Osteoblast (primary cell): ENCODE measurements at regions not wholly inside any gene's neighbourhood (a gene's known extent, or its start where the extent isn't known, plus 50 kb on each side); places are given as distances from the start of the nearest gene placed in this dataset.

Source experiments
- DNase-seq: peaks from one replicate; pipeline ENCODE4 v3.0.0; 2011; ENCODE audit warnings: low spot score, mixed read lengths; ENCODE audit not compliant: insufficient read length; ENCODE audit errors: missing footprints
- H2AFZ ChIP-seq: 2 replicates; pipeline ENCODE4 v1.6.0; 2011; ENCODE audit warnings: mild to moderate bottlenecking, low read length
- H3K27ac ChIP-seq: 2 replicates; pipeline ENCODE4 v1.5.1; 2011; ENCODE audit warnings: mild to moderate bottlenecking, low read depth, low read length, moderate library complexity
- H3K27me3 ChIP-seq: 2 replicates; pipeline ENCODE4 v1.6.0; 2012; ENCODE audit warnings: mild to moderate bottlenecking, control low read depth, inconsistent platforms, low read length, moderate library complexity; ENCODE audit not compliant: insufficient read depth
- H3K36me3 ChIP-seq: 2 replicates; pipeline ENCODE4 v1.5.1; 2011; ENCODE audit warnings: mild to moderate bottlenecking, low read length, control low read depth, moderate library complexity; ENCODE audit not compliant: insufficient read depth
- H3K4me1 ChIP-seq: 2 replicates; pipeline ENCODE4 v1.5.1; 2011; ENCODE audit warnings: mild to moderate bottlenecking, low read length, control low read depth, moderate library complexity; ENCODE audit not compliant: insufficient read depth
- H3K4me2 ChIP-seq: 2 replicates; pipeline ENCODE4 v1.6.0; 2011; ENCODE audit warnings: mild to moderate bottlenecking, low read length; ENCODE audit not compliant: insufficient read depth
- H3K4me3 ChIP-seq: fragments of 200-600 bp; sonication (generic); 3 replicates; pipeline ENCODE4 v1.5.1; 2012; ENCODE audit warnings: mild to moderate bottlenecking, low read length, inconsistent platforms; ENCODE audit not compliant: insufficient read depth
- H3K79me2 ChIP-seq: 2 replicates; pipeline ENCODE4 v1.6.0; 2012; ENCODE audit warnings: mild to moderate bottlenecking, low read length, control low read depth, inconsistent platforms; ENCODE audit not compliant: insufficient read depth
- H3K9me3 ChIP-seq: 2 replicates; pipeline ENCODE4 v1.5.1; 2011; ENCODE audit warnings: low read depth, low read length, control low read depth
- H4K20me1 ChIP-seq: 2 replicates; pipeline ENCODE4 v1.6.0; 2012; ENCODE audit warnings: mild to moderate bottlenecking, low read length, control low read depth; ENCODE audit not compliant: insufficient read depth
- TF ChIP-seq, protein P1 (sequence below): IDR thresholded peaks from 2 replicates; pipeline ENCODE4 v1.5.1; 2011; ENCODE audit warnings: mild to moderate bottlenecking, low read depth, low read length, moderate library complexity; ENCODE audit errors: extremely low read depth

DNA sequence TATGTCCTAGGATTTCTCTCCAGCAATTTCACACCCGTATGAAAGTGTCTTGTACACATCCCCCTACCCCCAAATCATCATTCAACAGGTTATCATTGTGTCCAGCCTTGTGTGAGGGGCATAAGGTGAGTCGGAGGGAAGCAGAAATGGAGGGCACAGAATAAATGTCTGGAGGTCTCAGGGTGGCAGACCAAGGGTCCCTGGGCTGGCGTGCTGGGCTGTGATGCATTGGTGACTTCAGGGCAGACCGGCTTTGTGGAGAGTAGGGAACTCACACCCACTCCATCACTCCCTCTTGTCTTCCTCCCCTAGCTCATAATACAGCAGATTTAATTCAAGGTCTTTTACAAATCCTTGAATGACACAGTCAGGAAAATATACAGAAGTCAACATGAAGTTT, 191.7 kb upstream of the PMEPA1 start:
- Histone ChIP-seq H4K20me1 (no peaks in the 10 kb centered on the region), H3K27ac (no peak overlapping the region), H3K4me3 (no peak overlapping the region), H2AFZ (no peak overlapping the region), H3K9me3 (no peaks in the 10 kb centered on the region), H3K79me2 (no peaks in the 10 kb centered on the region), H3K4me1 (peaks cover 22% of the 10 kb centered on the region), H3K36me3 (no peaks in the 10 kb centered on the region), H3K4me2 (no peak overlapping the region), H3K27me3 (peaks cover 26% of the 10 kb centered on the region)
- no peak for DNase-seq
- TF ChIP-seq, protein P1, sequence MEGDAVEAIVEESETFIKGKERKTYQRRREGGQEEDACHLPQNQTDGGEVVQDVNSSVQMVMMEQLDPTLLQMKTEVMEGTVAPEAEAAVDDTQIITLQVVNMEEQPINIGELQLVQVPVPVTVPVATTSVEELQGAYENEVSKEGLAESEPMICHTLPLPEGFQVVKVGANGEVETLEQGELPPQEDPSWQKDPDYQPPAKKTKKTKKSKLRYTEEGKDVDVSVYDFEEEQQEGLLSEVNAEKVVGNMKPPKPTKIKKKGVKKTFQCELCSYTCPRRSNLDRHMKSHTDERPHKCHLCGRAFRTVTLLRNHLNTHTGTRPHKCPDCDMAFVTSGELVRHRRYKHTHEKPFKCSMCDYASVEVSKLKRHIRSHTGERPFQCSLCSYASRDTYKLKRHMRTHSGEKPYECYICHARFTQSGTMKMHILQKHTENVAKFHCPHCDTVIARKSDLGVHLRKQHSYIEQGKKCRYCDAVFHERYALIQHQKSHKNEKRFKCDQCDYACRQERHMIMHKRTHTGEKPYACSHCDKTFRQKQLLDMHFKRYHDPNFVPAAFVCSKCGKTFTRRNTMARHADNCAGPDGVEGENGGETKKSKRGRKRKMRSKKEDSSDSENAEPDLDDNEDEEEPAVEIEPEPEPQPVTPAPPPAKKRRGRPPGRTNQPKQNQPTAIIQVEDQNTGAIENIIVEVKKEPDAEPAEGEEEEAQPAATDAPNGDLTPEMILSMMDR, result no peak

GRCh38 chr20:57900226-57900905, 190.6 kb upstream of the PMEPA1 start:
- no peak for DNase-seq
- TF ChIP-seq, protein P1, result no peak
- no peak overlapping the region for H3K4me2 ChIP-seq
- H3K79me2 ChIP-seq, result no peaks in the 10 kb centered on the region
- H3K27me3 ChIP-seq, result peaks cover 20% of the 10 kb centered on the region
- H3K27ac ChIP-seq, result no peak overlapping the region
- no peaks in the 10 kb centered on the region for H3K36me3 ChIP-seq
- H4K20me1 ChIP-seq, result no peaks in the 10 kb centered on the region
- H3K4me3 ChIP-seq, result no peak overlapping the region
- no peak overlapping the region for H2AFZ ChIP-seq
- peaks cover 22% of the 10 kb centered on the region for H3K4me1 ChIP-seq
- H3K9me3 ChIP-seq, result no peaks in the 10 kb centered on the region

GRCh38 chr20:57899554-57899953, 189.7 kb upstream of the PMEPA1 start:
- no peak overlapping the region for H3K4me3 ChIP-seq
- H3K4me2 ChIP-seq, result no peak overlapping the region
- H3K27me3 ChIP-seq, result peaks cover 20% of the 10 kb centered on the region
- H4K20me1 ChIP-seq, result no peaks in the 10 kb centered on the region
- H3K9me3 ChIP-seq, result no peaks in the 10 kb centered on the region
- peak; percentile 53 for DNase-seq
- H3K79me2 ChIP-seq, result no peaks in the 10 kb centered on the region
- H3K4me1 ChIP-seq, result peaks cover 22% of the 10 kb centered on the region
- peak overlapping the region; percentile 20 for H2AFZ ChIP-seq
- H3K36me3 ChIP-seq, result no peaks in the 10 kb centered on the region
- TF ChIP-seq, protein P1, result no peak
- H3K27ac ChIP-seq, result no peak overlapping the region

DNA sequence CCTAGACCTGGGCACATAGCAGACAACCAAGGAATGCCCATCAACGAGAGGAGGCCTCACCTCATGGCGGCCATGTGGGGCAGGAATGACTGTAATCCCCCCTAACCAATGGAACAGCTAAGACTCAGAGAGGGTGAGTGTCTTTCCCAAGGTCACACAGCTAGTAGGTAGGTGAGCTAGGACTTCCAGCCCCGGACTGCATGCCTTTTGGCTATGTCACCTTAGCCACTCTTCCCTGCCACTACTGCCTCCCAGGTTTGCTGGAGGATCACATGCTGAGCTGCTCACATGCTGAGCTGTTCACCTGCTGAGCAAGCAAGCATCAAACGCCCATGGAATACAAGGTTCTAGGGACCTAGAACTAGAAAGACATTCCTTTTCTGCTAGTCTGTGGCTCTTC, 188.5 kb upstream of the PMEPA1 start:
- H3K79me2 ChIP-seq, result no peaks in the 10 kb centered on the region
- H3K4me1 ChIP-seq, result peaks cover 22% of the 10 kb centered on the region
- no peaks in the 10 kb centered on the region for H3K9me3 ChIP-seq
- no peak overlapping the region for H3K27ac ChIP-seq
- no peaks in the 10 kb centered on the region for H3K36me3 ChIP-seq
- H4K20me1 ChIP-seq, result no peaks in the 10 kb centered on the region
- H3K27me3 ChIP-seq, result peaks cover 22% of the 10 kb centered on the region
- H3K4me3 ChIP-seq, result no peak overlapping the region
- H3K4me2 ChIP-seq, result no peak overlapping the region
- TF ChIP-seq, protein P1, result no peak
- no peak overlapping the region for H2AFZ ChIP-seq
- DNase-seq, result peak; percentile 65
